K562 (cell line): ENCODE measurements at regions not wholly inside any gene's neighbourhood (a gene's known extent, or its start where the extent isn't known, plus 50 kb on each side); places are given as distances from the start of the nearest gene placed in this dataset.

ENCODE experiments used
- ATAC-seq: fragments of 200-7000 bp; cut with Tn5 transposase; 3 replicates; pipeline ENCODE4 v1.9.1; 2020; ENCODE audit warnings: moderate library complexity
- BruUV-seq: library from RNA; stranded (reverse); fragments of 400-500 nt; replicated peaks from 2 replicates; lab custom pipeline; 2021; lab: Mats Ljungman, UMichigan
- CTCF ChIA-PET: fragments of 300-600 bp; formaldehyde crosslinking; extraction: SDS; loops from one replicate; lab custom pipeline; 2021; ENCODE audit warnings: low intra/inter-chr PET ratio; lab: Yijun Ruan, JAX
- POLR2A ChIA-PET: fragments of 300-600, 350-650 bp; sonication (Branson Sonifier 250); formaldehyde crosslinking; extraction: SDS; loops from one replicate; lab custom pipeline; 2021; ENCODE audit warnings: antibody characterized with exemption, inconsistent platforms; lab: Yijun Ruan, JAX
- DNase-seq, 4 experiments: peaks; one replicate each; pipeline versions ENCODE4 v3.0.0 to v3.0.0-alpha.2; 2011 to 2018; ENCODE audit warnings: low spot score in 3 of 4, mixed read lengths in 3 of 4; ENCODE audit errors: extremely low read depth in 1 of 4
- FAIRE-seq: peaks from 2 replicates; lab custom pipeline; 2011; peaks lifted over from hg19 to GRCh38; lab: Jason Lieb, UNC
- H2AFZ ChIP-seq: 2 replicates; pipeline ENCODE4 v1.6.0; 2011; ENCODE audit warnings: low read depth, low read length, control low read depth, inconsistent platforms
- H3K27ac ChIP-seq: fragments of 200-600 bp; 3 replicates; pipeline ENCODE4 v1.8.0; 2011; ENCODE audit warnings: low read depth, mild to moderate bottlenecking, control low read depth, inconsistent platforms, low read length, moderate library complexity, mixed read lengths; ENCODE audit errors: extremely low read depth
- H3K27me3 ChIP-seq, 2 experiments: fragments of 300-600 bp in 1 of 2; 2 replicates in 1 of 2; 3 replicates in 1 of 2; pipeline versions ENCODE4 v1.6.0 to v1.8.0; 2011; ENCODE audit warnings: inconsistent platforms in 2 of 2, low read length in 2 of 2, mild to moderate bottlenecking in 1 of 2, mixed read lengths in 1 of 2, moderate library complexity in 1 of 2; ENCODE audit not compliant: control insufficient read depth in 2 of 2, insufficient read depth in 2 of 2
- H3K36me3 ChIP-seq: fragments of 300-600 bp; 3 replicates; pipeline ENCODE4 v1.8.0; 2011; ENCODE audit warnings: mild to moderate bottlenecking, low read length, inconsistent platforms; ENCODE audit not compliant: control insufficient read depth, insufficient read depth
- H3K4me1 ChIP-seq, 2 experiments: fragments of 200-600 bp in 1 of 2; replicated peaks in 1 of 2; 2 replicates in 1 of 2; 3 replicates in 1 of 2; pipeline versions ENCODE4 v1.5.1 to v1.8.0; 2011; ENCODE audit warnings: inconsistent platforms in 2 of 2, low read length in 2 of 2, mild to moderate bottlenecking in 1 of 2, mixed read lengths in 1 of 2, moderate library complexity in 1 of 2; ENCODE audit not compliant: control insufficient read depth in 2 of 2, insufficient read depth in 2 of 2
- H3K4me2 ChIP-seq: 2 replicates; pipeline ENCODE4 v1.6.1; 2011; ENCODE audit warnings: low read length, control low read depth, inconsistent platforms, mixed read lengths; ENCODE audit not compliant: insufficient read depth
- H3K4me3 ChIP-seq: fragments of 200-600 bp; sonication (generic), shearing (Covaris generic); 2 replicates; pipeline ENCODE4 v1.5.1; 2016; ENCODE audit warnings: control low read depth, inconsistent platforms
- H3K79me2 ChIP-seq: fragments of 200-600 bp; 3 replicates; pipeline ENCODE4 v1.8.0; 2011; ENCODE audit warnings: low read length, inconsistent platforms; ENCODE audit not compliant: control insufficient read depth, insufficient read depth
- H3K9ac ChIP-seq, 2 experiments: 2 replicates each; pipeline versions ENCODE4 v1.6.0 to v1.6.1; 2011; ENCODE audit warnings: low read depth in 2 of 2, low read length in 2 of 2, control low read depth in 1 of 2, inconsistent platforms in 1 of 2, mild to moderate bottlenecking in 1 of 2, mixed read lengths in 1 of 2; ENCODE audit not compliant: insufficient read depth in 1 of 2
- H3K9me1 ChIP-seq: one replicate; pipeline ENCODE4 v1.6.0; 2011; ENCODE audit warnings: inconsistent platforms, mild to moderate bottlenecking, low read length, moderate library complexity; ENCODE audit not compliant: control insufficient read depth, insufficient read depth
- H3K9me3 ChIP-seq: replicated peaks from 2 replicates; pipeline ENCODE4 v1.5.1; 2011; ENCODE audit warnings: low read depth, low read length, inconsistent platforms; ENCODE audit not compliant: control insufficient read depth, insufficient read depth
- H4K20me1 ChIP-seq: replicated peaks from 2 replicates; pipeline ENCODE4 v1.6.1; 2011; ENCODE audit warnings: low read length, inconsistent platforms, mixed read lengths; ENCODE audit not compliant: control insufficient read depth, insufficient read depth
- CEBPG ChIP-seq, 3 experiments: fragments of 200-800 bp in 1 of 3; sonication (Bioruptor generic) in 1 of 3; sonication (generic) in 1 of 3; formaldehyde crosslinking in 1 of 3; IDR thresholded peaks in 2 of 3; conservative IDR thresholded peaks in 1 of 3; 2 replicates each; pipeline versions ENCODE4 v1.6.1 to v1.8.0; 2016 to 2022; ENCODE audit warnings: missing compliant biosample characterization in 2 of 3, missing genetic modification characterization in 2 of 3, mild to moderate bottlenecking in 1 of 3, missing genetic modification reagents in 1 of 3
- HDGF ChIP-seq: fragments of 450-650 bp; IDR thresholded peaks from 2 replicates; pipeline ENCODE4 v1.6.1; 2016
- KDM2B ChIP-seq: fragments of 250-450 bp; sonication (Bioruptor Pico); IDR thresholded peaks from 2 replicates; pipeline ENCODE4 v1.8.0; 2021; ENCODE audit warnings: mild to moderate bottlenecking, moderate library complexity
- MYBL2 ChIP-seq, 2 experiments: fragments of 450-650 bp in 1 of 2; sonication (generic) in 1 of 2; formaldehyde crosslinking in 1 of 2; IDR thresholded peaks; 2 replicates each; pipeline versions ENCODE4 v1.6.1 to v1.8.1; 2017 to 2022; ENCODE audit warnings: borderline replicate concordance in 1 of 2, inconsistent platforms in 1 of 2, low read depth in 1 of 2, mild to moderate bottlenecking in 1 of 2, missing genetic modification reagents in 1 of 2, moderate library complexity in 1 of 2
- ZNF12 ChIP-seq: sonication (generic); formaldehyde crosslinking; IDR thresholded peaks from 2 replicates; pipeline ENCODE4 v1.4.0; 2020; ENCODE audit warnings: mild to moderate bottlenecking, missing genetic modification reagents
- ZNF280B ChIP-seq: fragments of 250-450 bp; sonication (Bioruptor Pico); IDR thresholded peaks from 2 replicates; pipeline ENCODE4 v1.5.1; 2021; ENCODE audit warnings: mild to moderate bottlenecking
- in situ Hi-C: fragments of 300-500 bp; cut with MboI; formaldehyde crosslinking; loops from 4 replicates; pipeline ENCODE4 v1.15.0; 2018; ENCODE audit warnings: inconsistent platforms, mixed read lengths
- intact Hi-C: fragments of 100-400 bp; cut with micrococcal nuclease; formaldehyde crosslinking; loops from 2 replicates; pipeline ENCODE4 v1.14.2; 2022

- Histone ChIP-seq H3K4me2 (no peak overlapping the region), H3K9ac (no peak overlapping the region), H2AFZ (no peak overlapping the region), H3K9me1 (no peaks in the 10 kb centered on the region), H4K20me1 (no peaks in the 10 kb centered on the region), H3K27ac (no peak overlapping the region), H3K9me3 (no peaks in the 10 kb centered on the region), H3K36me3 (no peaks in the 10 kb centered on the region), H3K4me1 (peaks cover 0 to 15% of the 10 kb centered on the region in 2 experiments; a peak in 3 of 5 replicates), H3K79me2 (no peaks in the 10 kb centered on the region), H3K27me3 (no peaks in the 10 kb centered on the region), H3K4me3 (no peak overlapping the region)
- ATAC-seq (no peak), FAIRE-seq (no peak), DNase-seq (no peak)
- no TSS peak for BruUV-seq
- POLR2A ChIA-PET: no interaction called here
- intact Hi-C loops: no loop called here
- CTCF ChIA-PET: no interaction called here
- in situ Hi-C loops: no loop called here
- TF ChIP-seq CEBPG (CRISPR knock-in tag; IDR thresholded peaks at IDR 0.05): no peak
- TF ChIP-seq CEBPG (tag; conservative IDR thresholded peaks at IDR 0.05 in 1 of 2, IDR thresholded peaks at IDR 0.05 in 1 of 2): 0 out of 4 replicates have a peak, but pooled peaks of 1 of the 2 experiments have one; percentile 26
- no peak for TF ChIP-seq MYBL2 (IDR thresholded peaks at IDR 0.05; ENCODE audit: low read depth)
- no peak for TF ChIP-seq MYBL2 (CRISPR knock-in tag; IDR thresholded peaks at IDR 0.05; ENCODE audit: borderline replicate concordance)
Measured at GRCh38 chr13:50679321-50679720, 164.2 kb downstream of the DLEU7 start.

DNA sequence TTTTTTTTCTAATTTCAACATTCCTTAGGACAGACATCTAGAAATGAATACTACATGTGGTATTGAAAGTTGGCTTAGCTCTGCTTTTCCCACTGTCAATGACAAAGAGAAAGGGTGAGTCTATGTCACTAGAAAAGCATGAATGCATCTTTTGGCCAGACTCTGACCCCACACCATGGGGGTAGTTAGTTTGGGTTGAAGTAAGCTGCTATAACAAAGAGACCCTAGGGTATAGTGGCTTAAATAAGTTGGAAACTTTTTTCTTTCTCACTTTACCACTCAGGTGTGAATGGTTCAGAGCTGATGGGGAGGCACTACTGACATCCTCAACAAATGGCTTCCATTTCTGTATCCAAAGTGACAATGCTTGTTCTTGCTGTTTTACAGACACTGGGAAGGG, 161.5 kb downstream of the DLEU7 start:
- no peaks in the 10 kb centered on the region for H4K20me1 ChIP-seq
- no peaks in the 10 kb centered on the region for H3K27me3 ChIP-seq
- POLR2A ChIA-PET: interaction anchor here (0.6 kb wide), 1 partner anchor 9 kb away, joined by 4 read pairs; no protein-coding TSS in a partner anchor
- H2AFZ ChIP-seq: no peak overlapping the region
- BruUV-seq: no TSS peak
- no peak overlapping the region for H3K4me2 ChIP-seq
- peaks cover 0 to 10% of the 10 kb centered on the region in 2 experiments; a peak in 2 of 5 replicates for H3K4me1 ChIP-seq
- TF ChIP-seq HDGF (no peak), ZNF280B (no peak), KDM2B (CRISPR knock-in tag) (no peak), ZNF12 (CRISPR knock-in tag) (peak; percentile 95)
- intact Hi-C loops (no loop called here), in situ Hi-C loops (no loop called here)
- no peaks in the 10 kb centered on the region for H3K36me3 ChIP-seq
- CTCF ChIA-PET: no interaction called here
- no peaks in the 10 kb centered on the region for H3K79me2 ChIP-seq
- H3K4me3 ChIP-seq: no peak overlapping the region
- FAIRE-seq: no peak
- H3K9me1 ChIP-seq: no peaks in the 10 kb centered on the region
- no peaks in the 10 kb centered on the region for H3K9me3 ChIP-seq
- ATAC-seq: no peak
- H3K27ac ChIP-seq: no peak overlapping the region
- no peak for DNase-seq
- no peak overlapping the region for H3K9ac ChIP-seq
